ENCODE measurements at regions not wholly inside any gene's neighbourhood (a gene's known extent, or its start where the extent isn't known, plus 50 kb on each side); places are given as distances from the start of the nearest gene placed in this dataset.

DNA sequence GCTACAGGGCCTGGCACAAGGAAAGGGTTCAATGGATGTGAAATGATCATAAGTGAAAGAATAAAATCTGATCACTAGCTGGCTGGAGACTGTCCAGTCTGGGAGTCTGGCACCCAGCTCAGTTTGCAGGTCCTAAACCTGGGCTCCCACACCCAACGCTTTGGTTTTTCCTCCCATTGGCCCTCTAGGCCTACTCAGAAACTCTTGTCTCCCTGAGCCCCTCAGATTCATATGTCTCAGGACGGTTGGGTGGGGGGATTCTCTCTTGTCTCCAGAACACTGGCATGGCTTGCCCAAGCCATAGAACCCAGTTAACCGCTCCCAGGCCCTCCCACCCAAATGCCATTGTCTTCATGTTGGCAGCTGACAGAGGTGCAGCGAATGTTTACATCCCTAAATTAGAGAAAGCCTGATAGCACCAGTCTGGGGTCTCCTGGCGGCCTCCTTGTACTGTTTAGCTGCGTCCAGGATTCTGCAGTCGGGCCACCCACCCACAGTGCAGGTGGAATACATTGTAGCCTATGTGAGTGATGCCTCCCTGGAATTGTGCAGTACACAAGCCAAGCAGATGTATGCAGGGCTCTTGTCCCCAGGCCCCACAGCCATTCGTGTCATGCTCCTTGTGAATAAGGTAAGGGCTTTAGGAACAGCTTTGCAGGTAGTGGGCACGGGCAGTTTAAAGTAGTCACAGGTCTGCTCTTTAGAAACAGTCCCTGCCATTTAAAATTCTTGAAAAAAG is 266.3 kb downstream of the XXYLT1 start:
- TF ChIP-seq, protein P1, sequence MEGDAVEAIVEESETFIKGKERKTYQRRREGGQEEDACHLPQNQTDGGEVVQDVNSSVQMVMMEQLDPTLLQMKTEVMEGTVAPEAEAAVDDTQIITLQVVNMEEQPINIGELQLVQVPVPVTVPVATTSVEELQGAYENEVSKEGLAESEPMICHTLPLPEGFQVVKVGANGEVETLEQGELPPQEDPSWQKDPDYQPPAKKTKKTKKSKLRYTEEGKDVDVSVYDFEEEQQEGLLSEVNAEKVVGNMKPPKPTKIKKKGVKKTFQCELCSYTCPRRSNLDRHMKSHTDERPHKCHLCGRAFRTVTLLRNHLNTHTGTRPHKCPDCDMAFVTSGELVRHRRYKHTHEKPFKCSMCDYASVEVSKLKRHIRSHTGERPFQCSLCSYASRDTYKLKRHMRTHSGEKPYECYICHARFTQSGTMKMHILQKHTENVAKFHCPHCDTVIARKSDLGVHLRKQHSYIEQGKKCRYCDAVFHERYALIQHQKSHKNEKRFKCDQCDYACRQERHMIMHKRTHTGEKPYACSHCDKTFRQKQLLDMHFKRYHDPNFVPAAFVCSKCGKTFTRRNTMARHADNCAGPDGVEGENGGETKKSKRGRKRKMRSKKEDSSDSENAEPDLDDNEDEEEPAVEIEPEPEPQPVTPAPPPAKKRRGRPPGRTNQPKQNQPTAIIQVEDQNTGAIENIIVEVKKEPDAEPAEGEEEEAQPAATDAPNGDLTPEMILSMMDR (IDR thresholded peaks at IDR 0.05; ENCODE audit: insufficient read depth, low read length, poor library complexity, severe bottlenecking), result no peak
- no peak for TF ChIP-seq EZH2phosphoT487 (conservative IDR thresholded peaks at IDR 0.05; ENCODE audit: low read length)

Measured in SU-DHL-6 (cell line).